RKO (cell line): ENCODE measurements at regions not wholly inside any gene's neighbourhood (a gene's known extent, or its start where the extent isn't known, plus 50 kb on each side); places are given as distances from the start of the nearest gene placed in this dataset.
A peak's percentile ranks its signal among the peaks of the same experiment; 100 is the strongest.
"Not testable (repeated sequence)": the region's sequence is repeated elsewhere in the genome, so short reads cannot be mapped to it uniquely, and the experiment has no call there.

Experiments
- DNase-seq: peaks from one replicate; pipeline ENCODE4 v3.0.0-alpha.2; 2016; ENCODE audit warnings: low spot score

DNA sequence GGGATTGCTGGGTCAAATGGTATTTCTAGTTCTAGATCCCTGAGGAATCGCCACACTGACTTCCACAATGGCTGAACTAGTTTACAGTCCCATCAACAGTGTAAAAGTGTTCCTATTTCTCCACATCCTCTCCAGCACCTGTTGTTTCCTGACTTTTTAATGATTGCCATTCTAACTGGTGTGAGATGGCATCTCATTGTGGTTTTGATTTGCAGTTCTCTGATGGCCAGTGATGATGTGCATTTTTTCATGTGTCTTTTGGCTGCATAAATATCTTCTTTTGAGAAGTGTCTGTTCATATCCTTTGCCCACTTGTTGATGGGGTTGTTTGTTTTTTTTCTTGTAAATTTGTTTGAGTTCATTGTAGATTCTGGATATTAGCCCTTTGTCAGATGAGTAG lies 220.3 kb downstream of the NPR3 start:
- not testable (repeated sequence) for DNase-seq

- DNase-seq, result no peak
Observed at GRCh38 chr5:32932241-32932935, 221.3 kb downstream of the NPR3 start.

GRCh38 chr5:32933692-32934091 lies 222.6 kb downstream of the NPR3 start:
- no peak for DNase-seq

DNA sequence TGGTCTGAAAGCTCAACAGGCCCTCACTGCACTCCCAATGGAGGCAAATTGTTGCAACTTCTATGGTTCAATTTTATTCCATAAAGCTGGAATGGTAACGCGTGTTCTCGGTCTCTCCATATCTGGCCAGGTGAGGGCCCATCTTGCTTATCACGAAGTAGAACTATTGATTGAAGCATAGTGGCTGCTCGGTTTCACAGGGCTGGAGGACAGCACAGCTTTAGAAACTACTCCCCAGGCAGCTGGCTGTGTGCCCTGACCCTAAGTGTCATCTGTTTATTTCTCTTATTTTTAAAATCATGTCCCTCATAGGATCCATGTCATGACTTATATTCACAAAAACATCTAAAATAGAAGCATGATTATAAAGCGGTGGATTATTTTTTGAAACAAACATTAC lies 223.4 kb downstream of the NPR3 start:
- no peak for DNase-seq

- DNase-seq, result no peak
Observed at GRCh38 chr5:32935283-32935682, 224.2 kb downstream of the NPR3 start.

- no peak for DNase-seq
Observed at GRCh38 chr5:32936329-32936728, 225.2 kb downstream of the NPR3 start.

DNA sequence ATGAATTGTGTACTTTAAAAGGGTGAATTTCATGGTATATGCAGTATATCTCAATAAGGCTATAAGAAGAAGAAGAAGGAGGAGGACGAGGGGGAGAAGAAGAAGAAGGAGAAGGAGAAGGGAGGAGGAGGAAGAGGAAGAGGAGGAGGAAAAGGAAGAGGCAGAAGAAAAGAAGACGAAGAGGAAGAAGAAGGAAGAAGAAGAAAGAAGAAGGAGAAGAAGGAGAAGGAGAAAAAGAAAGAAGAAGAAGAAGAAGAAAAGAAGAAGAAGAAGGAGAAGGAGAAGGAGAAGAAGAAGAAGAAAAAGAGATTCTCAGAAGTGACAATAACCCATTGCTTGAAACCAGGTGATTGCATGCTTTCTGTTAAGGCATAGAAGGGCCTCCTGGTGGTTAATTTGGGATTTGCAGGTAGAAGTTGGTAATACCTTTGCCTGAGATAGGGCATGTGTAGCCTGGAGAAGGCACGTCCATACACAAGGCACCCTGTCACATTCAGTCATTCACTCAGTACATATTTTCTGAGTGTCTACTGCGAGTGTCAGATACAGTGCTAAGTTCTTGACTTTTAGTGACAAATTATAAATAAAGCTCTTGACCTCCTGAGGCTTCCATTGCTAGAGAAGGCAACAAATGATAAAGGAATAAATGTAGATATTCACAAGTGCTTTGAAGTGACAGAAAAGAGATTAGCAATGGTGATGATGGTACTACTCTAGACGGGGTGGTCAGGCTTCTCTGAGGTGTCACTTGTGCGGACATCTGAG lies 231.3 kb downstream of the NPR3 start:
- peak; percentile 15 for DNase-seq

DNA sequence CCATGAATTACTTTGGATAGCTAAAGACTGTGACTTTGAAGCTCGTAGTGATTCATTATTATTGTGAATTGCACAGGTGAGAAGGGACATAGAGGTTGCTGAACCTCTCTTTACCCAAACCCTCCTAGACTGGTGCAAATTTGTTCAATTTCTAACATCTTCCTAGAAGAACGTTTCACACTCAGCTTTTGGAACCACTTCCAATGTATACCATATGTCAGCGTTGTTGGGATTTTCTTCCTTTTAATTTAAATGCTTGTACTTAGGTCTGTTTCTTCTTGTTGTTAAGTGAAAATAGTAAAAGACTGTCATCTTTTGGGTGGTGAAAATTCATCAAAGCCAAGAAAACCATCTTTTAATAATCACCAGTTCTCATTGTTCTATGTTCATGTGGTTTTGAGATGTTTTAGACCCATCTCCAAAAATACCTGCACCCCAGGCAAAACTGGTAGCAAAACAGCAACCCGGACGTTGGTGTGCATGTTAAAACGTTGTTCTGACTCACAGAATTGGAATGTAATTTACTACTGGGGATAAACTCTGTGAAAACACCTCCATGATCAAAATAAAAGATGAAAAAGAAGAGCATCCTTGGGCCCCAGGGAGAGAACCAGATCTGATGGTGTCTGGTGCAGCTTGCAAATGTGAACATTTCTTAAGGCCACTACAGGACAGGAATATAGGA lies 238.3 kb downstream of the NPR3 start:
- DNase-seq, result no peak

DNA sequence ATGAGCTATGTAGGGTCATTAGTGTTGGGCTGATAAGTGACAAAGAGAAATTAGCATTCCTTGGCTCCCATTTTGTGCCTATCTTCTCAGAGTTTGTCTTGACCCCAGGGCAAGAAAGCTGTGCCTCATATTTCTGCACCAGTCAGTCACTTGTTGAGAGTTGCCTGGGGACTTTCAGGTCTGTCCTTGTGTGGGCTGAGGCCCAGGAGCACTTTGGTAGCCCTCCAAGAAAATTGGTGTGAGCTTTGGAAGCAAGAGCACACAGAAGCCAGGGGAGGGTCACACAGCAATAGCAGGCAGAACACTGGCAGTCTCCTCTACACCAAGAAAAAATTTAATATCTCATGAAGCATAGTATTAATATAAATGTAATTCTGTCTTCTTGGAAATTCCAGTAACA lies 239.9 kb downstream of the NPR3 start:
- DNase-seq, result no peak

- no peak for DNase-seq
Observed at GRCh38 chr5:32951878-32952277, 240.8 kb downstream of the NPR3 start.

- not testable (repeated sequence) for DNase-seq
Observed at GRCh38 chr5:32952421-32952820, 241.3 kb downstream of the NPR3 start.

- DNase-seq, result no peak
Observed at GRCh38 chr5:32953694-32954093, 242.6 kb downstream of the NPR3 start.

GRCh38 chr5:32955814-32956213 lies 244.7 kb downstream of the NPR3 start:
- DNase-seq, result no peak

- no peak for DNase-seq
Observed at GRCh38 chr5:32960340-32961058, 249.4 kb downstream of the NPR3 start.

GRCh38 chr5:32961059-32961415 lies 249.9 kb downstream of the NPR3 start:
- no peak for DNase-seq

GRCh38 chr5:32964261-32964660 lies 253.1 kb downstream of the NPR3 start:
- no peak for DNase-seq

DNA sequence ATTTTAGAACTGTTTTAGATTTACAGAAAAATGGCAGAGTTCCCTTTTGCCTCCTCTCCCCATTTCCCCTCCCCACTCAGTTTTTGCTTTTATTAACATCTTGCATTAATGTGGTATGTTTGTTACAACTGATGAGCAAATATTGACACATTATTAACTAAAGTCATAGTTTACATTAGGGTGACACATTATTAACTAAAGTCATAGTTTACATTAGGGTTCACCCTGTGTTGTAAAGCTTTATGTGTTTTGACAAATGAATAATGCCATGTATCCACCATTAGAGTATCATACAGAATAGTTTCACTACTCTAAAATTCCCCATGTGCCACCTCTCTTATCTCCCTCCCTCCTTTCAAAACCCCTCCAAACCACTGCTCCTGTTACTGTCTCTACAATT lies 262.5 kb downstream of the NPR3 start:
- DNase-seq, result no peak

- no peak for DNase-seq
Observed at GRCh38 chr5:32975656-32976375, 264.7 kb downstream of the NPR3 start.

- DNase-seq, result no peak
Observed at GRCh38 chr5:32981061-32981460, 269.9 kb downstream of the NPR3 start.

DNA sequence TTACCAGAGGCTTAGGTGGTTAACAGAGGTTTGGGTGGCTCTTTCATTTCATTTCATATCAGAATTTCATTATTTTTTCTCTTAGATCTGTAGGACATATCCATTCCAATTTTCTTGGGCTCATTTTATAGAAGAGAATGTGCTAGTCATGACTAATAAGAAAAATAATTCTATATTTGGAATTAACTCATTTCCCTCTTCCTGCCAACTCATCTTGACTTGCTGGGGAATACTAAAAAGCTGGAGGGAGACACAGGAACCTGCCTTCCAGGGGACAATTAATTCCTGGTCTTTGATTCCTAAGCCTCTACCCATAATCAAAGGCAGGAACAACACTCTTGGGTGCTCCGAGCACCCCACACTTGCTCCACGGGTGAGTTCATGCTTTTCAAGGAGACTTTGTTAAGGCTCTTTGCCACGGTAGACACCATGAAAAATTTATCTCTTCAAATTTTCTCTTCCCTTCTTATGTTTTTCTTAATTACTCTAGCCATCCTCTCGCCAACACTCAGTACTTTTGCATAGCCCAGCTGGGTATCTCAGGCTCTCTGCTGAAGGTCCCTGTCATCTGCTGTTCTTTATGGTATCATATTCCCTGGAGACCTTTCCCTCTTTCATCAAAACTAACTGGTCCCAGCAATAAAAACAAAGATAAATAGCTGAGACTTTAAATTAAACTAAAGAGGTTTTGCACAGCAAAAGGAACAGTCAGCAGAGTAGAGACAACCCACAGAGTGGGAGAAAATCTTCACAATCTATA lies 273.9 kb downstream of the NPR3 start:
- peak; percentile 31 for DNase-seq

- DNase-seq, result no peak
Observed at GRCh38 chr5:32989815-32990214, 278.7 kb downstream of the NPR3 start.
